ENCODE measurements at regions not wholly inside any gene's neighbourhood (a gene's known extent, or its start where the extent isn't known, plus 50 kb on each side); places are given as distances from the start of the nearest gene placed in this dataset.

DNA sequence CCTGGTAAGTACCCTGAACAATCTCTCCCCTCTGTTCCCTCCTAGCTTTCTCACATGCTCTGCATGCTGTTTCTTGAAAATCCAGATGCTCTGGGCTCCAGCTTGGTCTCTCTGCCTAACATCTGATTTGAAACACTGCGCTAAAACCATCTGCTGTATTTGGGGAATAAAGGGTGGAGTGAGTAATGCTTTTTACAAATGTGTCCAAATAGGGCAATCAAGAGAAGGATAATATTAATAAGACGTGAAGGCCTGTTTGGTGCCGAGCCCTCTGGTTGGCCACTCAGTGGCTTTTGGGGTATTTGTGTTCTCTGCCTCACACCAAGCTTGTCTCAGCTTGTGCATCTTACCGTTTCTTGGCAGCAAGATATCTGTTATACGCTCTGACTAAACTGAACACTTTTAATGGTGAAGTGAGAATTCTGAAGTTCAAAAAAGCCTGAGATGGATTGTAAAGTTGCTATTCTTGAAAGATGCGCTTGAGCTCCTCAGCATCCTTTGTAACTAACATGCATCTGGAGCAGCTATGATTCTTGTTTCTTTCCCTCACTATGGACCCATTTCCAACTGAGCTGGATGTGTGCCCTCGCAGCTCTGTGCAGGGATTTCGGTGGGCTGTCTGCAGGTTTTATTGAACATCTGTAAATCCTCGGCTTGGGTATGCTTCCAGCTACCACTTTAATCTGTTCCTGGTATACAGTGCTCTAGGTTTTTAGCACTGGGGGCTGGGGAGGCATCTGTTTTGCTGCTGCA, 269.4 kb downstream of the RWDD3 start:
- H3K9me2 ChIP-seq (ENCODE audit: insufficient read depth), result no peaks in the 10 kb centered on the region
- no peak overlapping the region for H3K9ac ChIP-seq
- no peaks in the 10 kb centered on the region for H3K4me1 ChIP-seq (ENCODE audit: insufficient read depth)
- 3% methylated on average over 9 of the region's 9 CpGs for WGBS, 2 experiments (ENCODE audit: low coverage in 1 of 2, low lambda C conversion rate in 2 of 2, missing lambda C conversion rate in 2 of 2)
- no peak overlapping the region for H3K4me2 ChIP-seq (ENCODE audit: unreplicated experiment)
- in situ Hi-C loops (cut with MboI), result no loop called here
- no peak for DNase-seq
- H3K27ac ChIP-seq, result no peak overlapping the region
- H3K36me3 ChIP-seq (ENCODE audit: low read depth), result no peaks in the 10 kb centered on the region
- H3F3A ChIP-seq (ENCODE audit: insufficient read depth), result no peaks in the 10 kb centered on the region
- no peaks in the 10 kb centered on the region for H4K20me1 ChIP-seq (ENCODE audit: insufficient read depth)
- TF ChIP-seq EZH2phosphoT487 (IDR thresholded peaks at IDR 0.05; ENCODE audit: insufficient read depth, low read depth) (no peak), EZH2 (IDR thresholded peaks at IDR 0.05; ENCODE audit: insufficient read depth, poor library complexity, severe bottlenecking) (no peak)
- H3K79me2 ChIP-seq (ENCODE audit: insufficient read depth), result no peaks in the 10 kb centered on the region
- no peak overlapping the region for H2AFZ ChIP-seq
- no peaks in the 10 kb centered on the region for H3K9me3 ChIP-seq (ENCODE audit: low read depth)
- no peaks in the 10 kb centered on the region for H3K27me3 ChIP-seq (replicated peaks; ENCODE audit: insufficient read depth)
- H3K4me3 ChIP-seq, result no peak overlapping the region

DNA sequence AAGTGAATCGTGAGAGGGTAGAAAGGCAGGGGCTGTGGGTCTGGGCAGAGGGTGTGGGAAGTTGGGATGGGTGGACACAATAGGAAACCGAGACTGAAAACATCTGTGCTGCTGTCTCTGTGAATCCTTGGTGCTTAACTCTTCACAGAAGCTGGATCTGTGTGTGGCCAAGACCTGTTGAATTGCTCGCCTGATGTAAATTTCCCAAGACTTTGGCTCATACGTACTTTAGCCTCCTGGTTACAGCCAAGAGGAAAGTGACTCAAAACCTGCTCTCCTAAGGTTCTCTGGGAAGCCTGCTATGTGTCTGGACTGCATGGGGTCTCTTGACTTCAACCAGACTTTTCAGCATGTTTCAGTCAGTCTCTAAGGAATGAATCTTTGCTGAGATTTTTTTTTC, 270.3 kb downstream of the RWDD3 start:
- no peak overlapping the region for H3K27ac ChIP-seq
- H3K27me3 ChIP-seq (replicated peaks; ENCODE audit: insufficient read depth), result no peaks in the 10 kb centered on the region
- no peaks in the 10 kb centered on the region for H3K9me2 ChIP-seq (ENCODE audit: insufficient read depth)
- no peak for DNase-seq
- H3K36me3 ChIP-seq (ENCODE audit: low read depth), result no peaks in the 10 kb centered on the region
- H3K4me2 ChIP-seq (ENCODE audit: unreplicated experiment), result no peak overlapping the region
- H3K9me3 ChIP-seq (ENCODE audit: low read depth), result no peaks in the 10 kb centered on the region
- no peaks in the 10 kb centered on the region for H3K79me2 ChIP-seq (ENCODE audit: insufficient read depth)
- H2AFZ ChIP-seq, result no peak overlapping the region
- H3F3A ChIP-seq (ENCODE audit: insufficient read depth), result no peaks in the 10 kb centered on the region
- no peak overlapping the region for H3K9ac ChIP-seq
- 8 to 10% methylated on average over 4 of the region's 4 CpGs for WGBS, 2 experiments (ENCODE audit: low coverage in 1 of 2, low lambda C conversion rate in 2 of 2, missing lambda C conversion rate in 2 of 2)
- H3K4me1 ChIP-seq (ENCODE audit: insufficient read depth), result no peaks in the 10 kb centered on the region
- no peak for TF ChIP-seq EZH2phosphoT487 (IDR thresholded peaks at IDR 0.05; ENCODE audit: insufficient read depth, low read depth)
- no peak for TF ChIP-seq EZH2 (IDR thresholded peaks at IDR 0.05; ENCODE audit: insufficient read depth, poor library complexity, severe bottlenecking)
- in situ Hi-C loops (cut with MboI), result no loop called here
- H3K4me3 ChIP-seq, result no peak overlapping the region
- no peaks in the 10 kb centered on the region for H4K20me1 ChIP-seq (ENCODE audit: insufficient read depth)

DNA sequence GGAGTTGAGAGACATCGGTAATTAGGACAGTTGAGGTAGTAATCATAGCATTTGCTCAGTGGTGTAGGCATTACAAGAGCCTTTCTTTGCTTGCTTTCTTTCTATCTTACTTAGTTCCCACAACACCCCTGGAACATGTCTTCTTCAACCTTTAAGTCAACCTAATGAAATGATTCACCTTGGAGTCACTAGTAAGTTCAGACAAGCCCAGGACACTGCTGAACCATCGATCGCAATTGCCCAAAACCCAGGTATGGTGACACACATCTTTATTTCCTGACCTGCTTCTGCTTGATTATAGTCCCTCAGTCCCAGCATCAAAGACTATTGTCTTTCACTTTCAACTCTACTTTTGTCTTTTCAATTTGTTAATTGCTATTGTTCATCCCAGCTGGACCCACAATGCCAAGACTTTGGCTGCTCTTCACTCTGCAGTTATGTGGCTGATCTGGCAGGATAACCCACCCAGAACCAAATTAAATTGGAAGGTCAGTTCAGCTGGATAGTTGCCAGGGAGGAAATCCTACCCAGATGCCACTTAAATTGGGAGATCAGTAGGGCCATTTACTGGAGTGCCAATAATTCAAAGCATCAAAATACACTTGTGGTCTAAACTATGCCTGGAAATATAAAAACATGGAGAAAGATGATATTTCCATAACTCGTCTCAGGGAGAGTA, 272.9 kb downstream of the RWDD3 start:
- Histone ChIP-seq H3K9me3 (ENCODE audit: low read depth) (no peaks in the 10 kb centered on the region), H3F3A (ENCODE audit: insufficient read depth) (no peaks in the 10 kb centered on the region), H3K36me3 (ENCODE audit: low read depth) (no peaks in the 10 kb centered on the region), H3K4me1 (ENCODE audit: insufficient read depth) (no peaks in the 10 kb centered on the region), H3K27ac (no peak overlapping the region), H3K27me3 (replicated peaks; ENCODE audit: insufficient read depth) (no peaks in the 10 kb centered on the region), H3K4me2 (ENCODE audit: unreplicated experiment) (no peak overlapping the region), H4K20me1 (ENCODE audit: insufficient read depth) (no peaks in the 10 kb centered on the region), H3K9me2 (ENCODE audit: insufficient read depth) (no peaks in the 10 kb centered on the region), H3K79me2 (ENCODE audit: insufficient read depth) (no peaks in the 10 kb centered on the region), H3K4me3 (no peak overlapping the region), H3K9ac (no peak overlapping the region), H2AFZ (no peak overlapping the region)
- in situ Hi-C loops (cut with MboI), result no loop called here
- DNase-seq, result no peak
- TF ChIP-seq EZH2phosphoT487 (IDR thresholded peaks at IDR 0.05; ENCODE audit: insufficient read depth, low read depth), result no peak
- no peak for TF ChIP-seq EZH2 (IDR thresholded peaks at IDR 0.05; ENCODE audit: insufficient read depth, poor library complexity, severe bottlenecking)
- 58% methylated on average over 4 of the region's 4 CpGs for WGBS, 2 experiments (ENCODE audit: low coverage in 1 of 2, low lambda C conversion rate in 2 of 2, missing lambda C conversion rate in 2 of 2)

DNA sequence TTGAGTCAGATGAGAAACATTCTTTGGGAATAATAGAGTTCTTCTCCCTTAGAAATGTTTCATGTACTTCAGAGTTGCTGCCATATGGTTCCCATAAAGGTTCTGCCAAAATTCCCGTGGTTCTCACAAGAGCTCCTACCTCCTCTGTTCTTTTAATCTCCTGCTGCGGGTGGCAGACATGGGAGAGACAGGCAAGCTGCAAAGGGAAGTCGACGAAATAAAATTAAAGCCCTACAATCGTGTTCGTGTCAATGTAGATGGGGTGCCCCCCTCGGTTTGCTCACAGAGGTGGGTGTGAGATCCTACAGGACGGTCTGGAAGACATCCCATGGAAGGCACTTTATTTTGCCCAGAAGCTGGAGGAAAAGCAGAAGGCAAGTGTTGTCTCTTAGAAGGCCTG, 276.0 kb downstream of the RWDD3 start:
- no peak for DNase-seq
- in situ Hi-C loops (cut with MboI), result no loop called here
- TF ChIP-seq EZH2phosphoT487 (IDR thresholded peaks at IDR 0.05; ENCODE audit: insufficient read depth, low read depth) (no peak), EZH2 (IDR thresholded peaks at IDR 0.05; ENCODE audit: insufficient read depth, poor library complexity, severe bottlenecking) (no peak)

More for the DNA sequence above, 276.0 kb downstream of the RWDD3 start:
- Histone ChIP-seq H4K20me1 (ENCODE audit: insufficient read depth) (no peaks in the 10 kb centered on the region), H3K4me1 (ENCODE audit: insufficient read depth) (no peaks in the 10 kb centered on the region), H3K9me3 (ENCODE audit: low read depth) (no peaks in the 10 kb centered on the region), H3K4me2 (ENCODE audit: unreplicated experiment) (no peak overlapping the region), H3K9me2 (ENCODE audit: insufficient read depth) (no peaks in the 10 kb centered on the region), H3F3A (ENCODE audit: insufficient read depth) (no peaks in the 10 kb centered on the region), H3K9ac (no peak overlapping the region), H3K79me2 (ENCODE audit: insufficient read depth) (no peaks in the 10 kb centered on the region), H2AFZ (no peak overlapping the region), H3K4me3 (no peak overlapping the region), H3K27me3 (replicated peaks; ENCODE audit: insufficient read depth) (no peaks in the 10 kb centered on the region), H3K27ac (no peak overlapping the region), H3K36me3 (ENCODE audit: low read depth) (no peaks in the 10 kb centered on the region)
- WGBS, 2 experiments (ENCODE audit: low coverage in 1 of 2, low lambda C conversion rate in 2 of 2, missing lambda C conversion rate in 2 of 2), result 15% methylated on average over 8 of the region's 8 CpGs
